Calu3 (cell line): ENCODE measurements at regions not wholly inside any gene's neighbourhood (a gene's known extent, or its start where the extent isn't known, plus 50 kb on each side); places are given as distances from the start of the nearest gene placed in this dataset.

Experiments
- BruUV-seq: library from RNA; stranded (reverse); fragments of 400-500 nt; replicated peaks from 2 replicates; lab custom pipeline; 2021; lab: Mats Ljungman, UMichigan
- CTCF ChIA-PET: fragments of 300-600 bp; sonication (Branson Sonifier 250); formaldehyde crosslinking; loops from one replicate; lab custom pipeline; 2022; ENCODE audit warnings: antibody characterized with exemption; lab: Charles Lee
- DNase-seq: peaks from one replicate; pipeline ENCODE4 v3.0.0; 2022
- H3K27ac Mint-ChIP-seq: one replicate; pipeline ENCODE4 v1.8.0; 2022; ENCODE audit warnings: mixed read lengths; ENCODE audit not compliant: unreplicated experiment
- H3K27me3 Mint-ChIP-seq: one replicate; pipeline ENCODE4 v1.8.0; 2022; ENCODE audit warnings: mixed read lengths; ENCODE audit not compliant: unreplicated experiment
- H3K36me3 Mint-ChIP-seq: one replicate; pipeline ENCODE4 v1.8.0; 2022; ENCODE audit warnings: mild to moderate bottlenecking, moderate library complexity, mixed read lengths; ENCODE audit not compliant: insufficient read depth, unreplicated experiment
- H3K4me1 Mint-ChIP-seq: one replicate; pipeline ENCODE4 v1.8.0; 2022; ENCODE audit warnings: mild to moderate bottlenecking, low read depth, mixed read lengths; ENCODE audit not compliant: unreplicated experiment
- H3K4me3 Mint-ChIP-seq: one replicate; pipeline ENCODE4 v1.8.0; 2022; ENCODE audit warnings: mild to moderate bottlenecking, low read depth, moderate library complexity, mixed read lengths; ENCODE audit not compliant: unreplicated experiment
- H3K9me3 Mint-ChIP-seq: one replicate; pipeline ENCODE4 v1.8.0; 2022; ENCODE audit warnings: low read depth, mixed read lengths; ENCODE audit not compliant: unreplicated experiment
- CTCF ChIP-seq: fragments of 200-600 bp; IDR thresholded peaks from one replicate; pipeline ENCODE4 v1.8.0; 2022; ENCODE audit warnings: antibody characterized with exemption; ENCODE audit not compliant: unreplicated experiment
- intact Hi-C: fragments of 100-400 bp; cut with micrococcal nuclease; formaldehyde crosslinking; loops from one replicate; pipeline ENCODE4 v1.10.0; 2022; ENCODE audit not compliant: unreplicated experiment

GRCh38 chr4:136581119-136581518 is 951.2 kb downstream of the PCDH18 start:
- Mint-ChIP-seq H3K4me1 (no peaks in the 10 kb centered on the region), H3K27me3 (no peaks in the 10 kb centered on the region), H3K36me3 (no peaks in the 10 kb centered on the region), H3K27ac (no peak overlapping the region), H3K9me3 (peaks cover 5% of the 10 kb centered on the region), H3K4me3 (no peak overlapping the region)
- CTCF ChIA-PET = interaction anchor here (0.7 kb wide), 1 partner anchor 33 kb away, joined by 3 read pairs; no protein-coding TSS in a partner anchor
- no TSS peak for BruUV-seq
- no peak for DNase-seq
- intact Hi-C loops = no loop called here
- no peak for TF ChIP-seq CTCF

GRCh38 chr4:136575146-136575545 is 957.1 kb downstream of the PCDH18 start:
- Mint-ChIP-seq H3K27me3 (no peaks in the 10 kb centered on the region), H3K36me3 (no peaks in the 10 kb centered on the region), H3K4me1 (no peaks in the 10 kb centered on the region), H3K27ac (no peak overlapping the region), H3K9me3 (peaks cover 3% of the 10 kb centered on the region), H3K4me3 (no peak overlapping the region)
- CTCF ChIA-PET = no interaction called here
- DNase-seq = no peak
- no TSS peak for BruUV-seq
- intact Hi-C loops = no loop called here
- no peak for TF ChIP-seq CTCF

- no peak for DNase-seq
- BruUV-seq = no TSS peak
- Mint-ChIP-seq H3K4me3 (no peak overlapping the region), H3K27me3 (no peaks in the 10 kb centered on the region), H3K4me1 (no peaks in the 10 kb centered on the region), H3K36me3 (no peaks in the 10 kb centered on the region), H3K9me3 (no peaks in the 10 kb centered on the region), H3K27ac (no peak overlapping the region)
- no peak for TF ChIP-seq CTCF
- intact Hi-C loops = no loop called here
- CTCF ChIA-PET = no interaction called here
These were observed 958.8 kb downstream of the PCDH18 start for GRCh38 chr4:136573460-136573859.

GRCh38 chr4:136571315-136571714 is 961.0 kb downstream of the PCDH18 start:
- BruUV-seq = no TSS peak
- no peaks in the 10 kb centered on the region for H3K9me3 Mint-ChIP-seq
- intact Hi-C loops = no loop called here
- TF ChIP-seq CTCF = no peak
- no peaks in the 10 kb centered on the region for H3K36me3 Mint-ChIP-seq
- CTCF ChIA-PET = no interaction called here
- no peak overlapping the region for H3K4me3 Mint-ChIP-seq
- no peaks in the 10 kb centered on the region for H3K27me3 Mint-ChIP-seq
- H3K27ac Mint-ChIP-seq = no peak overlapping the region
- H3K4me1 Mint-ChIP-seq = no peaks in the 10 kb centered on the region
- no peak for DNase-seq
